Bronchial epithelial cell (primary cell): ENCODE measurements at regions not wholly inside any gene's neighbourhood (a gene's known extent, or its start where the extent isn't known, plus 50 kb on each side); places are given as distances from the start of the nearest gene placed in this dataset.

Experiments
- DNase-seq: peaks from one replicate; pipeline ENCODE4 v3.0.0-alpha.2; 2010; ENCODE audit warnings: low read depth
- FAIRE-seq: peaks from 2 replicates; lab custom pipeline; 2011; peaks lifted over from hg19 to GRCh38; lab: Jason Lieb, UNC
- H3K27me3 ChIP-seq: 2 replicates; pipeline ENCODE4 v1.5.1; 2011; ENCODE audit warnings: low read length; ENCODE audit not compliant: control insufficient read depth, insufficient read depth
- H3K36me3 ChIP-seq: 2 replicates; pipeline ENCODE4 v1.5.1; 2011; ENCODE audit warnings: low read length; ENCODE audit not compliant: control insufficient read depth, insufficient read depth
- H3K4me3 ChIP-seq: 2 replicates; pipeline ENCODE4 v1.5.1; 2011; ENCODE audit warnings: mild to moderate bottlenecking, low read depth, low read length, control low read depth
- CTCF ChIP-seq: IDR thresholded peaks from 2 replicates; pipeline ENCODE4 v1.5.1; 2011; ENCODE audit warnings: mild to moderate bottlenecking, moderate library complexity, low read length, control low read depth, inconsistent platforms; ENCODE audit not compliant: insufficient read depth, severe bottlenecking

- no peak for FAIRE-seq
- no peaks in the 10 kb centered on the region for H3K36me3 ChIP-seq
- H3K4me3 ChIP-seq = no peak overlapping the region
- H3K27me3 ChIP-seq = no peaks in the 10 kb centered on the region
- no peak for DNase-seq
- TF ChIP-seq CTCF = no peak
Observed at GRCh38 chr17:79230576-79230975, 156.0 kb downstream of the ENGASE start.

- Histone ChIP-seq H3K36me3 (no peaks in the 10 kb centered on the region), H3K4me3 (no peak overlapping the region), H3K27me3 (no peaks in the 10 kb centered on the region)
- TF ChIP-seq CTCF = no peak
- FAIRE-seq (no peak), DNase-seq (no peak)
Observed at GRCh38 chr17:79226037-79226436, 151.4 kb downstream of the ENGASE start.

GRCh38 chr17:79224903-79225302 lies 150.3 kb downstream of the ENGASE start:
- no peak for DNase-seq
- FAIRE-seq = no peak
- H3K4me3 ChIP-seq = no peak overlapping the region
- H3K36me3 ChIP-seq = no peaks in the 10 kb centered on the region
- H3K27me3 ChIP-seq = no peaks in the 10 kb centered on the region
- no peak for TF ChIP-seq CTCF

GRCh38 chr17:79224476-79224875 lies 149.9 kb downstream of the ENGASE start:
- peak; percentile 13 for FAIRE-seq
- Histone ChIP-seq H3K27me3 (no peaks in the 10 kb centered on the region), H3K36me3 (no peaks in the 10 kb centered on the region), H3K4me3 (no peak overlapping the region)
- TF ChIP-seq CTCF = no peak
- DNase-seq = no peak

- Histone ChIP-seq H3K27me3 (no peaks in the 10 kb centered on the region), H3K36me3 (no peaks in the 10 kb centered on the region), H3K4me3 (no peak overlapping the region)
- TF ChIP-seq CTCF = no peak
- FAIRE-seq (no peak), DNase-seq (no peak)
Observed at GRCh38 chr17:79223953-79224352, 149.3 kb downstream of the ENGASE start.

GRCh38 chr17:79223471-79223870 lies 148.8 kb downstream of the ENGASE start:
- Histone ChIP-seq H3K36me3 (no peaks in the 10 kb centered on the region), H3K4me3 (no peak overlapping the region), H3K27me3 (no peaks in the 10 kb centered on the region)
- TF ChIP-seq CTCF = no peak
- FAIRE-seq (no peak), DNase-seq (no peak)
